ENCODE measurements at regions not wholly inside any gene's neighbourhood (a gene's known extent, or its start where the extent isn't known, plus 50 kb on each side); places are given as distances from the start of the nearest gene placed in this dataset.

DNA sequence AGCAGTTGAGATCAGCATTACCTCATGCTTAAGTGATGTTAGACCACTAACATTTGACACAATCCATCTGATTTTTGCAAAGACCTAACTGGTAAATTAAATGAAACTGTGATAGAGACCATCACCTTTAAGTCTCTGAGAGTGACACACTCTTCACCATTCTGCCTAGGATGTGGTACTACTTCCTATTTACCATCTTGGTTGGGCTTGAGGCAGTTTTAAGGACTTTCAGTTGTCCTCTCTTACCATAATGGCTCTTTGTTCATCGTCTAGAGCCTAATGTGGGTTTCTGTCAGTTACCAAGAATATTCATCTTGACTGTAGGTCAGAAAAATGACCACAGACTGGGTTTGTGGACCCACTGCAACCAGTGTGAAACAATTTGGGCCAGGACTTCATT is 158.1 kb downstream of the CETN3 start:
- no peak overlapping the region for H3K4me2 ChIP-seq (ENCODE audit: low read depth, low read length)
- in situ Hi-C loops (cut with MboI; ENCODE audit: low sequenced_read_pairs) (no loop called here), intact Hi-C loops (cut with micrococcal nuclease) (no loop called here), dilution Hi-C loops (cut with HindIII; ENCODE audit: low sequenced_read_pairs, unreplicated experiment) (no loop called here)
- no peaks in the 10 kb centered on the region for H3K9me3 ChIP-seq (ENCODE audit: control insufficient read depth, insufficient read depth, low read length)
- no peak overlapping the region for H2BK20ac ChIP-seq (ENCODE audit: low read depth, low read length)
- H3K56ac ChIP-seq (ENCODE audit: extremely low read depth, insufficient read depth, low read length): no peak overlapping the region
- ATAC-seq (ENCODE audit: low read depth) (no peak), DNase-seq (no peak)
- H3K27ac ChIP-seq (ENCODE audit: insufficient read depth, low read length): no peak overlapping the region
- H2BK15ac ChIP-seq (ENCODE audit: low read depth, low read length): no peak overlapping the region
- no CpG with 5 or more reads among the region's 1 CpG for WGBS, 2 experiments (ENCODE audit: extremely low coverage in 2 of 2, insufficient read length in 1 of 2)
- no peaks in the 10 kb centered on the region for H3K4me1 ChIP-seq (ENCODE audit: control insufficient read depth, insufficient read depth, low read length)
- no peaks in the 10 kb centered on the region for H3K36me3 ChIP-seq (ENCODE audit: control insufficient read depth, insufficient read depth, low read length)
- no peak overlapping the region for H3K18ac ChIP-seq (ENCODE audit: low read depth, low read length)
- no peaks in the 10 kb centered on the region for H3K9me1 ChIP-seq (ENCODE audit: insufficient read depth, low read length)
- H3K27me3 ChIP-seq (ENCODE audit: control insufficient read depth, insufficient read depth, low read length): no peaks in the 10 kb centered on the region
- no peak for TF ChIP-seq NFE2L2 (IDR thresholded peaks at IDR 0.05; ENCODE audit: low read depth, low read length)
- TF ChIP-seq BHLHE40 (IDR thresholded peaks at IDR 0.05; ENCODE audit: low read depth, low read length): no peak
- H3K14ac ChIP-seq (replicated peaks; ENCODE audit: low read depth, low read length): no peak overlapping the region
- POLR2A ChIA-PET (ENCODE audit: unreplicated experiment): no interaction called here
- BruUV-seq (replicated peaks): no TSS peak
- no peak overlapping the region for H3K9ac ChIP-seq (ENCODE audit: low read depth, low read length)
- H2AK5ac ChIP-seq (ENCODE audit: low read depth, low read length): no peak overlapping the region
- no peak overlapping the region for H4K5ac ChIP-seq (ENCODE audit: low read depth, low read length)
- no peaks in the 10 kb centered on the region for H3K79me1 ChIP-seq (ENCODE audit: low read depth in 1 of 2, low read length in 2 of 2)
- no peak overlapping the region for H3K23ac ChIP-seq (ENCODE audit: low read depth, low read length)
- CTCF ChIA-PET: no interaction called here
- H3K4ac ChIP-seq (ENCODE audit: low read depth, low read length): no peak overlapping the region
- H4K91ac ChIP-seq (ENCODE audit: insufficient read depth, low read depth, low read length): no peak overlapping the region
- H2BK120ac ChIP-seq (ENCODE audit: low read depth, low read length): no peak overlapping the region
- no peak overlapping the region for H2AK9ac ChIP-seq (replicated peaks; ENCODE audit: low read depth, low read length, poor library complexity)
- no peak overlapping the region for H4K8ac ChIP-seq (ENCODE audit: low read depth in 2 of 2, low read length in 2 of 2)
- no peak overlapping the region for H3K4me3 ChIP-seq (ENCODE audit: insufficient read depth, low read depth, low read length)
- H2BK5ac ChIP-seq (ENCODE audit: low read depth, low read length, poor library complexity, severe bottlenecking): no peak overlapping the region
- H2AFZ ChIP-seq (replicated peaks; ENCODE audit: low read length, poor library complexity): no peak overlapping the region
- no peaks in the 10 kb centered on the region for H4K20me1 ChIP-seq (ENCODE audit: insufficient read depth, low read length)
